PC-3 (cell line): ENCODE measurements at regions not wholly inside any gene's neighbourhood (a gene's known extent, or its start where the extent isn't known, plus 50 kb on each side); places are given as distances from the start of the nearest gene placed in this dataset.

Experiments used
- ATAC-seq: fragments of 200-7000 bp; cut with Tn5 transposase; 2 replicates; pipeline ENCODE4 v1.9.1; 2020; ENCODE audit warnings: mild to moderate bottlenecking, moderate library complexity
- BruUV-seq: library from RNA; stranded (reverse); fragments of 400-500 nt; replicated peaks from 2 replicates; lab custom pipeline; 2021; lab: Mats Ljungman, UMichigan
- CTCF ChIA-PET: fragments of 300-600 bp; sonication (Branson Sonifier 250); formaldehyde crosslinking; loops from one replicate; lab custom pipeline; 2022; ENCODE audit warnings: antibody characterized with exemption; lab: Charles Lee
- POLR2A ChIA-PET: fragments of 300-600 bp; sonication (Branson Sonifier 250); formaldehyde crosslinking; loops from one replicate; lab custom pipeline; 2022; ENCODE audit warnings: antibody characterized with exemption; ENCODE audit not compliant: unreplicated experiment; lab: Charles Lee
- DNase-seq: peaks from one replicate; pipeline ENCODE4 v3.0.0-alpha.2; 2015
- H2AFZ ChIP-seq: fragments of 300-600 bp; sonication (generic); 2 replicates; pipeline ENCODE4 v1.6.0; 2016; ENCODE audit warnings: antibody characterized with exemption, low read length
- H3F3A ChIP-seq: fragments of 300-600 bp; sonication (generic); one replicate; pipeline ENCODE4 v1.6.0; 2017; ENCODE audit warnings: antibody characterized with exemption, low read length, control low read depth, mild to moderate bottlenecking; ENCODE audit not compliant: unreplicated experiment
- H3K27ac ChIP-seq: fragments of 300-600 bp; sonication (generic); 2 replicates; pipeline ENCODE4 v1.5.1; 2016; ENCODE audit warnings: mild to moderate bottlenecking, low read length
- H3K27me3 ChIP-seq: fragments of 300-600 bp; sonication (generic); 2 replicates; pipeline ENCODE4 v1.6.1; 2016; ENCODE audit warnings: low read length, mixed read lengths
- H3K36me3 ChIP-seq: fragments of 300-600 bp; sonication (generic); 2 replicates; pipeline ENCODE4 v1.6.1; 2016; ENCODE audit warnings: low read depth, mixed run types, low read length, mixed read lengths
- H3K4me1 ChIP-seq: fragments of 300-600 bp; sonication (generic); 2 replicates; pipeline ENCODE4 v1.5.1; 2016; ENCODE audit warnings: low read length; ENCODE audit not compliant: insufficient read depth
- H3K4me2 ChIP-seq: fragments of 300-600 bp; sonication (generic); 2 replicates; pipeline ENCODE4 v1.6.0; 2016; ENCODE audit warnings: low read length
- H3K4me3 ChIP-seq: fragments of 300-600 bp; sonication (generic); 2 replicates; pipeline ENCODE4 v1.5.1; 2016; ENCODE audit warnings: mild to moderate bottlenecking, low read length, mixed read lengths
- H3K79me2 ChIP-seq: fragments of 300-600 bp; sonication (generic); 2 replicates; pipeline ENCODE4 v1.6.1; 2017; ENCODE audit warnings: low read length, mixed read lengths
- H3K9ac ChIP-seq: fragments of 300-600 bp; sonication (generic); 2 replicates; pipeline ENCODE4 v1.6.0; 2016; ENCODE audit warnings: mild to moderate bottlenecking, low read length
- H3K9me2 ChIP-seq: fragments of 300-600 bp; sonication (generic); replicated peaks from 2 replicates; pipeline ENCODE4 v1.6.1; 2016; ENCODE audit warnings: mixed run types, low read length, mixed read lengths
- H3K9me3 ChIP-seq: fragments of 300-600 bp; sonication (generic); 2 replicates; pipeline ENCODE4 v1.6.1; 2016; ENCODE audit warnings: low read length, mixed read lengths
- H4K20me1 ChIP-seq: fragments of 300-600 bp; sonication (generic); 2 replicates; pipeline ENCODE4 v1.6.1; 2016; ENCODE audit warnings: low read length, mixed read lengths
- EZH2 ChIP-seq: fragments of 300-600 bp; sonication (generic); IDR thresholded peaks from one replicate; pipeline ENCODE4 v1.6.1; 2017; ENCODE audit warnings: antibody characterized with exemption, mild to moderate bottlenecking, low read length; ENCODE audit not compliant: unreplicated experiment
- EZH2phosphoT487 ChIP-seq: fragments of 300-600 bp; sonication (generic); IDR thresholded peaks from 2 replicates; pipeline ENCODE4 v1.6.1; 2018; ENCODE audit warnings: mild to moderate bottlenecking, antibody characterized with exemption, low read length, borderline replicate concordance
- intact Hi-C: fragments of 100-400 bp; cut with micrococcal nuclease; formaldehyde crosslinking; loops from 2 replicates; pipeline ENCODE4 v1.9.0; 2023
- TF ChIP-seq, protein P1 (sequence below): fragments of 300-600 bp; sonication (generic); conservative IDR thresholded peaks from 2 replicates; pipeline ENCODE4 v1.5.1; 2017; ENCODE audit warnings: antibody characterized with exemption, low read depth, mild to moderate bottlenecking, low read length

DNA sequence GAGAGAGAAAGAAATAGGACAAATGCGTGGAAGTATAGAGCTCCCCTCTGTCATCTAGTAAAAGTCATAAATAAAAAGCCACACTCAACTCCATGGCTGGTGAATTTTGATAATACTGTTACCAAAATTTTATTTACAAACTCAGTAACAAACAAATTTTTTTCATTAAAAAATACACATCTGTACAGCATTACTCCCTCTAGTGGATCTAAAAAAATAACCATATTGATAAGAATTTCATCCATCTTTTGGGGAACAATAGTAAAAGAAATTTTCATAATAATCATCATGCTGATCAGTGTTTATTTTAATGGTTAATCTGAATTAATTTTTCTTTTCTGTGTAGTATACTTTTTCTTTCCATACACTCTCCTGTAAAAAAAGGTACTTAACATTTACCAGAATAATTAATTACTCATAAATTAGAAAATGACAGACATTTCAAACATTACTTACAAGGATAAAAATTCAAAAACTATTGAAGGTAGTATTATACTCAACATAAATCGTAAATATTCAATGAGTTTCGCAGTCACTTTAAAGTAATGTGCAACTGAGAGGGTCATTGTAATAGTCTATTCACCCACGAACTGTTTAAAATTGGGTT, 173.5 kb upstream of the LSM14A start:
- H3K4me1 ChIP-seq, result no peaks in the 10 kb centered on the region
- CTCF ChIA-PET, result interaction anchor here (0.6 to 1.6 kb wide), 8 partner anchors 93 to 221 kb away, joined by 3 to 17 read pairs (median 6); no protein-coding TSS in a partner anchor
- no TSS peak for BruUV-seq
- intact Hi-C loops, result loop anchor here (1.0 to 10.0 kb wide), 3 partner anchors 98 to 221 kb away; no protein-coding TSS in a partner anchor
- H3K9me2 ChIP-seq, result no peaks in the 10 kb centered on the region
- DNase-seq (peak; percentile 47), ATAC-seq (no peak)
- no peaks in the 10 kb centered on the region for H4K20me1 ChIP-seq
- H3K4me3 ChIP-seq, result peak overlapping the region; percentile 56
- H3F3A ChIP-seq, result no peaks in the 10 kb centered on the region
- no peaks in the 10 kb centered on the region for H3K79me2 ChIP-seq
- no peaks in the 10 kb centered on the region for H3K9me3 ChIP-seq
- no peak overlapping the region for H3K27ac ChIP-seq
- H2AFZ ChIP-seq, result peak overlapping the region; percentile 66
- TF ChIP-seq, protein P1, sequence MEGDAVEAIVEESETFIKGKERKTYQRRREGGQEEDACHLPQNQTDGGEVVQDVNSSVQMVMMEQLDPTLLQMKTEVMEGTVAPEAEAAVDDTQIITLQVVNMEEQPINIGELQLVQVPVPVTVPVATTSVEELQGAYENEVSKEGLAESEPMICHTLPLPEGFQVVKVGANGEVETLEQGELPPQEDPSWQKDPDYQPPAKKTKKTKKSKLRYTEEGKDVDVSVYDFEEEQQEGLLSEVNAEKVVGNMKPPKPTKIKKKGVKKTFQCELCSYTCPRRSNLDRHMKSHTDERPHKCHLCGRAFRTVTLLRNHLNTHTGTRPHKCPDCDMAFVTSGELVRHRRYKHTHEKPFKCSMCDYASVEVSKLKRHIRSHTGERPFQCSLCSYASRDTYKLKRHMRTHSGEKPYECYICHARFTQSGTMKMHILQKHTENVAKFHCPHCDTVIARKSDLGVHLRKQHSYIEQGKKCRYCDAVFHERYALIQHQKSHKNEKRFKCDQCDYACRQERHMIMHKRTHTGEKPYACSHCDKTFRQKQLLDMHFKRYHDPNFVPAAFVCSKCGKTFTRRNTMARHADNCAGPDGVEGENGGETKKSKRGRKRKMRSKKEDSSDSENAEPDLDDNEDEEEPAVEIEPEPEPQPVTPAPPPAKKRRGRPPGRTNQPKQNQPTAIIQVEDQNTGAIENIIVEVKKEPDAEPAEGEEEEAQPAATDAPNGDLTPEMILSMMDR, result peak; percentile 61
- no peak for TF ChIP-seq EZH2
- no peak for TF ChIP-seq EZH2phosphoT487
- peak overlapping the region; percentile 78 for H3K4me2 ChIP-seq
- POLR2A ChIA-PET, result interaction anchor here (0.7 kb wide), 1 partner anchor 203 kb away, joined by 3 read pairs; no protein-coding TSS in a partner anchor
- H3K9ac ChIP-seq, result no peak overlapping the region
- H3K36me3 ChIP-seq, result no peaks in the 10 kb centered on the region
- H3K27me3 ChIP-seq, result peaks cover 11% of the 10 kb centered on the region; the same call in 1 of the 2 replicates

DNA sequence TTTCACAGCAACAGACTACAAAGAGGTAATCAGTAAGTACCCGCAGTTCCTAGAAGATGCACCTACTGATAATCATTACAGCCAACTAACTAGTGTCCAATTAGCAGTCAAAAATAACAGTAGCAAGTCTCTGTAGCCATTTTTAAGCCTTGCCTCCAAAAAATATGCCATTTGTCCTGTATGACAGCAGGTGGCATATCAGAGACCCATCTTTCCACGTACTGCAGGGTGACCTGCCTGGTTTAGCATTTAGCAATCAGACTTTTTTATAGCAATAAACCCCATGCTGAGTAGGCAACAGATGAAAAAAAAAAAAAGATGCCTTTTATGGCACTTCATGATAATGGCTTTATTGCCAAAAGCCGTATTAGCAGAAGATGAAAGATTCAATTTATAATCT, 155.3 kb upstream of the LSM14A start:
- H3K9me3 ChIP-seq, result no peaks in the 10 kb centered on the region
- no peak overlapping the region for H3K4me2 ChIP-seq
- H3F3A ChIP-seq, result no peaks in the 10 kb centered on the region
- H3K9ac ChIP-seq, result no peak overlapping the region
- H3K9me2 ChIP-seq, result no peaks in the 10 kb centered on the region
- no TSS peak for BruUV-seq
- ATAC-seq (0 out of 2 replicates have a peak, but pooled peaks have one; percentile 38), DNase-seq (peak; percentile 19)
- TF ChIP-seq, protein P1, result peak; percentile 33
- no peak for TF ChIP-seq EZH2phosphoT487
- H3K36me3 ChIP-seq, result no peaks in the 10 kb centered on the region
- no peaks in the 10 kb centered on the region for H4K20me1 ChIP-seq
- peaks cover 16% of the 10 kb centered on the region; the same call in 1 of the 2 replicates for H3K27me3 ChIP-seq
- intact Hi-C loops, result loop anchor here (1.0 kb wide), 1 partner anchor 79 kb away; no protein-coding TSS in a partner anchor
- no peak overlapping the region for H2AFZ ChIP-seq
- no peak overlapping the region for H3K4me3 ChIP-seq
- no peaks in the 10 kb centered on the region for H3K79me2 ChIP-seq
- no peaks in the 10 kb centered on the region for H3K4me1 ChIP-seq
- CTCF ChIA-PET, result no interaction called here
- POLR2A ChIA-PET, result no interaction called here
- no peak overlapping the region for H3K27ac ChIP-seq

DNA sequence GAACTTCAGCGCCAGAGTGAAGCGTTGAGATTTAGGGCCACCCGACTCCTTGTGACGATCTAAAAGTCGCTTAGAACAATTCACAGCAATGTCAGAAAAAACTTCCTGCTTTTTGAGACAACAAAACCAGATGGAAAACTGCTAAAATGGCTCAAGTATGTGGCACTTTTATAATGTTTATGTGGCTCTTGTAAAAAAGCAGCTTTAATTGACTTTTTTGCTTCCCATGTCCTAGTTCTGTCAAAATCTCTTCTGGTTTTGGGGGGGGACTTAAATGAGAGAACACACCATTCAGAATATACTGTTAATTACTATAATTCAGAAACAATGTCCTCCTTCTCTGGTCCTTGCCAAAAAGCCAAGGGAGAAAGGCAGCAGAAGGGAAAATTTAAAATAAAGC, 154.7 kb upstream of the LSM14A start:
- H3K9me3 ChIP-seq, result no peaks in the 10 kb centered on the region
- H3K9me2 ChIP-seq, result no peaks in the 10 kb centered on the region
- H3K4me3 ChIP-seq, result no peak overlapping the region
- no peaks in the 10 kb centered on the region for H3K4me1 ChIP-seq
- no peak overlapping the region for H3K9ac ChIP-seq
- intact Hi-C loops, result loop anchor here (1.0 kb wide), 1 partner anchor 79 kb away; no protein-coding TSS in a partner anchor
- BruUV-seq, result no TSS peak
- H4K20me1 ChIP-seq, result no peaks in the 10 kb centered on the region
- TF ChIP-seq EZH2phosphoT487 (no peak), EZH2 (no peak)
- TF ChIP-seq, protein P1, result no peak
- H3K36me3 ChIP-seq, result no peaks in the 10 kb centered on the region
- no peaks in the 10 kb centered on the region for H3F3A ChIP-seq
- H3K27ac ChIP-seq, result no peak overlapping the region
- H3K79me2 ChIP-seq, result no peaks in the 10 kb centered on the region
- DNase-seq (no peak), ATAC-seq (no peak)
- peaks cover 18% of the 10 kb centered on the region; the same call in 1 of the 2 replicates for H3K27me3 ChIP-seq
- H3K4me2 ChIP-seq, result no peak overlapping the region
- CTCF ChIA-PET, result no interaction called here
- H2AFZ ChIP-seq, result no peak overlapping the region
- POLR2A ChIA-PET, result no interaction called here
